Activated CD4-positive, alpha-beta T cell treated with anti-CD3 and anti-CD28 coated beads for 36 hours (primary cell): ENCODE measurements at regions not wholly inside any gene's neighbourhood (a gene's known extent, or its start where the extent isn't known, plus 50 kb on each side); places are given as distances from the start of the nearest gene placed in this dataset.

ENCODE experiments used
- ATAC-seq: fragments of 200-7000 bp; cut with Tn5 transposase; one replicate; pipeline ENCODE4 v1.10.0; 2021; ENCODE audit warnings: mild to moderate bottlenecking, moderate library complexity
- CTCF ChIA-PET: fragments of 350-600 bp; sonication (Branson Sonifier 250); formaldehyde crosslinking; loops from one replicate; lab custom pipeline; 2021; ENCODE audit warnings: antibody characterized with exemption; lab: Charles Lee
- POLR2A ChIA-PET: fragments of 350-600 bp; sonication (Branson Sonifier 250); formaldehyde crosslinking; loops from one replicate; lab custom pipeline; 2021; ENCODE audit warnings: antibody characterized with exemption, inconsistent platforms; lab: Charles Lee
- DNase-seq: peaks from one replicate; pipeline ENCODE4 v3.0.0-alpha.2; 2020
- H3K27ac Mint-ChIP-seq: one replicate; pipeline ENCODE4 v1.8.0; 2021; ENCODE audit warnings: mixed read lengths
- H3K27me3 Mint-ChIP-seq: one replicate; pipeline ENCODE4 v1.8.0; 2021; ENCODE audit warnings: mixed read lengths
- H3K36me3 Mint-ChIP-seq: one replicate; pipeline ENCODE4 v1.8.0; 2021; ENCODE audit warnings: low read depth, mixed read lengths
- H3K4me1 Mint-ChIP-seq: one replicate; pipeline ENCODE4 v1.8.0; 2021; ENCODE audit warnings: mixed read lengths
- H3K4me3 Mint-ChIP-seq: one replicate; pipeline ENCODE4 v1.8.0; 2021; ENCODE audit warnings: mild to moderate bottlenecking, moderate library complexity, mixed read lengths
- H3K9me3 Mint-ChIP-seq: one replicate; pipeline ENCODE4 v1.8.0; 2021; ENCODE audit warnings: low read depth, mixed read lengths
- intact Hi-C, 2 experiments: fragments of 100-400 bp; cut with DNase I in 1 of 2; cut with micrococcal nuclease in 1 of 2; formaldehyde crosslinking; loops; one replicate each; pipeline versions ENCODE4 v1.14.2 to v1.15.1; 2022 to 2024; cut with DNase I, micrococcal nuclease

- ATAC-seq, result no peak
- intact Hi-C loops, result loop anchor here in 1 of 2 experiments (10.0 kb wide), 1 partner anchor 1129 kb away; no protein-coding TSS in a partner anchor
- Mint-ChIP-seq H3K36me3 (no peaks in the 10 kb centered on the region), H3K4me3 (no peak overlapping the region), H3K27me3 (no peaks in the 10 kb centered on the region), H3K9me3 (no peaks in the 10 kb centered on the region), H3K4me1 (no peaks in the 10 kb centered on the region), H3K27ac (no peak overlapping the region)
- CTCF ChIA-PET, result no interaction called here
- DNase-seq, result no peak
- POLR2A ChIA-PET, result no interaction called here
These were observed 106.9 kb upstream of the PPFIA2 start for GRCh38 chr12:81866081-81866480.

- no peak overlapping the region for H3K4me3 Mint-ChIP-seq
- CTCF ChIA-PET, result interaction anchor here (0.7 kb wide), 1 partner anchor 82 kb away, joined by 3 read pairs; no protein-coding TSS in a partner anchor
- H3K4me1 Mint-ChIP-seq, result no peaks in the 10 kb centered on the region
- no peak for ATAC-seq
- no peaks in the 10 kb centered on the region for H3K36me3 Mint-ChIP-seq
- H3K27ac Mint-ChIP-seq, result no peak overlapping the region
- no peak for DNase-seq
- POLR2A ChIA-PET, result no interaction called here
- no peaks in the 10 kb centered on the region for H3K27me3 Mint-ChIP-seq
- H3K9me3 Mint-ChIP-seq, result no peaks in the 10 kb centered on the region
- intact Hi-C loops, result loop anchor here in 1 of 2 experiments (10.0 kb wide), 1 partner anchor 1131 kb away; no protein-coding TSS in a partner anchor
These were observed 104.3 kb upstream of the PPFIA2 start for GRCh38 chr12:81863406-81863805.

GRCh38 chr12:81859521-81859920, 100.4 kb upstream of the PPFIA2 start:
- no peak overlapping the region for H3K27ac Mint-ChIP-seq
- no peak for DNase-seq
- H3K36me3 Mint-ChIP-seq, result no peaks in the 10 kb centered on the region
- no peak for ATAC-seq
- H3K4me1 Mint-ChIP-seq, result no peaks in the 10 kb centered on the region
- intact Hi-C loops, result no loop called here
- peaks cover 3% of the 10 kb centered on the region for H3K9me3 Mint-ChIP-seq
- no peaks in the 10 kb centered on the region for H3K27me3 Mint-ChIP-seq
- H3K4me3 Mint-ChIP-seq, result no peak overlapping the region
- ChIA-PET CTCF (interaction anchor here (0.6 kb wide), 1 partner anchor 80 kb away, joined by 3 read pairs; no protein-coding TSS in a partner anchor), POLR2A (no interaction called here)

GRCh38 chr12:81843599-81843998, 84.4 kb upstream of the PPFIA2 start:
- H3K4me1 Mint-ChIP-seq, result no peaks in the 10 kb centered on the region
- no peak overlapping the region for H3K4me3 Mint-ChIP-seq
- H3K36me3 Mint-ChIP-seq, result no peaks in the 10 kb centered on the region
- no peak overlapping the region for H3K27ac Mint-ChIP-seq
- ChIA-PET CTCF (interaction anchor here (1.2 to 1.9 kb wide), 2 partner anchors 10 to 17 kb away, joined by 3 to 10 read pairs; no protein-coding TSS in a partner anchor), POLR2A (no interaction called here)
- peaks cover 5% of the 10 kb centered on the region for H3K27me3 Mint-ChIP-seq
- ATAC-seq (no peak), DNase-seq (no peak)
- no peaks in the 10 kb centered on the region for H3K9me3 Mint-ChIP-seq
- intact Hi-C loops, result no loop called here

GRCh38 chr12:81835783-81836182, 76.6 kb upstream of the PPFIA2 start:
- H3K4me3 Mint-ChIP-seq, result no peak overlapping the region
- H3K9me3 Mint-ChIP-seq, result no peaks in the 10 kb centered on the region
- CTCF ChIA-PET, result interaction anchor here (0.9 kb wide), 1 partner anchor 231 kb away, joined by 3 read pairs; no protein-coding TSS in a partner anchor
- peaks cover 5% of the 10 kb centered on the region for H3K4me1 Mint-ChIP-seq
- ATAC-seq (peak; percentile 81), DNase-seq (peak; percentile 59)
- H3K27ac Mint-ChIP-seq, result no peak overlapping the region
- peaks cover 2% of the 10 kb centered on the region for H3K27me3 Mint-ChIP-seq
- H3K36me3 Mint-ChIP-seq, result no peaks in the 10 kb centered on the region
- intact Hi-C loops, result no loop called here
- POLR2A ChIA-PET, result no interaction called here

GRCh38 chr12:81819991-81820633, 61.0 kb upstream of the PPFIA2 start:
- ChIA-PET POLR2A (no interaction called here), CTCF (no interaction called here)
- Mint-ChIP-seq H3K4me1 (peaks cover 13% of the 10 kb centered on the region), H3K27me3 (peaks cover 4% of the 10 kb centered on the region), H3K4me3 (no peak overlapping the region), H3K36me3 (peaks cover 2% of the 10 kb centered on the region), H3K9me3 (peaks cover 2% of the 10 kb centered on the region), H3K27ac (no peak overlapping the region)
- intact Hi-C loops, result no loop called here
- DNase-seq (no peak), ATAC-seq (no peak)

- H3K9me3 Mint-ChIP-seq, result peaks cover 8% of the 10 kb centered on the region
- H3K36me3 Mint-ChIP-seq, result peaks cover 5% of the 10 kb centered on the region
- ChIA-PET POLR2A (no interaction called here), CTCF (no interaction called here)
- ATAC-seq (no peak), DNase-seq (no peak)
- peaks cover 25% of the 10 kb centered on the region for H3K27me3 Mint-ChIP-seq
- no peak overlapping the region for H3K27ac Mint-ChIP-seq
- H3K4me3 Mint-ChIP-seq, result no peak overlapping the region
- intact Hi-C loops, result no loop called here
- peaks cover 17% of the 10 kb centered on the region for H3K4me1 Mint-ChIP-seq
These were observed 56.5 kb upstream of the PPFIA2 start for GRCh38 chr12:81815611-81816010.

GRCh38 chr12:81811778-81812125, 52.6 kb upstream of the PPFIA2 start:
- ATAC-seq, result no peak
- Mint-ChIP-seq H3K9me3 (peaks cover 8% of the 10 kb centered on the region), H3K4me1 (peaks cover 28% of the 10 kb centered on the region), H3K27me3 (peaks cover 23% of the 10 kb centered on the region), H3K36me3 (peaks cover 2% of the 10 kb centered on the region), H3K27ac (no peak overlapping the region), H3K4me3 (no peak overlapping the region)
- no peak for DNase-seq
- POLR2A ChIA-PET, result no interaction called here
- CTCF ChIA-PET, result no interaction called here
- intact Hi-C loops, result loop anchor here in 1 of 2 experiments (5.0 kb wide), 1 partner anchor 144 kb away; no protein-coding TSS in a partner anchor

GRCh38 chr12:81811061-81811777, 52.1 kb upstream of the PPFIA2 start:
- CTCF ChIA-PET, result no interaction called here
- H3K9me3 Mint-ChIP-seq, result peaks cover 8% of the 10 kb centered on the region
- H3K4me3 Mint-ChIP-seq, result no peak overlapping the region
- peaks cover 2% of the 10 kb centered on the region for H3K36me3 Mint-ChIP-seq
- peaks cover 28% of the 10 kb centered on the region for H3K4me1 Mint-ChIP-seq
- intact Hi-C loops, result loop anchor here in 1 of 2 experiments (5.0 kb wide), 1 partner anchor 144 kb away; no protein-coding TSS in a partner anchor
- POLR2A ChIA-PET, result no interaction called here
- peaks cover 23% of the 10 kb centered on the region for H3K27me3 Mint-ChIP-seq
- ATAC-seq (no peak), DNase-seq (no peak)
- H3K27ac Mint-ChIP-seq, result no peak overlapping the region

- Mint-ChIP-seq H3K27me3 (peaks cover 20% of the 10 kb centered on the region), H3K4me1 (peaks cover 19% of the 10 kb centered on the region), H3K36me3 (peaks cover 2% of the 10 kb centered on the region), H3K4me3 (no peak overlapping the region), H3K27ac (no peak overlapping the region), H3K9me3 (peaks cover 6% of the 10 kb centered on the region)
- ChIA-PET CTCF (no interaction called here), POLR2A (no interaction called here)
- DNase-seq (no peak), ATAC-seq (peak; percentile 85)
- intact Hi-C loops, result loop anchor here (1.0 to 5.0 kb wide), 2 partner anchors 10 to 143 kb away; no protein-coding TSS in a partner anchor
These were observed 50.9 kb upstream of the PPFIA2 start for GRCh38 chr12:81809829-81810595.

- H3K27ac Mint-ChIP-seq, result no peak overlapping the region
- ATAC-seq (peak; percentile 53), DNase-seq (no peak)
- peaks cover 16% of the 10 kb centered on the region for H3K27me3 Mint-ChIP-seq
- H3K9me3 Mint-ChIP-seq, result peaks cover 6% of the 10 kb centered on the region
- no peak overlapping the region for H3K4me3 Mint-ChIP-seq
- ChIA-PET POLR2A (no interaction called here), CTCF (no interaction called here)
- H3K36me3 Mint-ChIP-seq, result peaks cover 2% of the 10 kb centered on the region
- H3K4me1 Mint-ChIP-seq, result peaks cover 16% of the 10 kb centered on the region
- intact Hi-C loops, result loop anchor here in 1 of 2 experiments (1.0 kb wide), 1 partner anchor 9 kb away; no protein-coding TSS in a partner anchor
These were observed 50.1 kb upstream of the PPFIA2 start for GRCh38 chr12:81809113-81809777.
